ENCODE measurements at regions not wholly inside any gene's neighbourhood (a gene's known extent, or its start where the extent isn't known, plus 50 kb on each side); places are given as distances from the start of the nearest gene placed in this dataset.
"Not testable (repeated sequence)": the region's sequence is repeated elsewhere in the genome, so short reads cannot be mapped to it uniquely, and the experiment has no call there.

- H3K4me1 Mint-ChIP-seq (ENCODE audit: low read depth, unreplicated experiment); H3K4me3 Mint-ChIP-seq (ENCODE audit: unreplicated experiment); H3K4me3 ChIP-seq (ENCODE audit: low read depth, low read length); H3K36me3 Mint-ChIP-seq (ENCODE audit: insufficient read depth, unreplicated experiment); H3K36me3 ChIP-seq (ENCODE audit: control insufficient read depth, insufficient read depth, low read length); H3K9me3 ChIP-seq; H3K4me1 ChIP-seq; CTCF ChIA-PET; POLR2A ChIA-PET; DNase-seq; H3K27ac Mint-ChIP-seq (ENCODE audit: unreplicated experiment); H3K27me3 ChIP-seq (replicated peaks; ENCODE audit: control insufficient read depth, insufficient read depth, low read length); intact Hi-C loops (cut with micrococcal nuclease; ENCODE audit: unreplicated experiment); BruUV-seq (replicated peaks); H3K27me3 Mint-ChIP-seq (ENCODE audit: insufficient read depth, unreplicated experiment): not testable (repeated sequence)
- H3K9me3 Mint-ChIP-seq (ENCODE audit: unreplicated experiment), result peaks cover 25% of the 10 kb centered on the region
Measured at GRCh38 chr19:23984911-23985310, 70.2 kb downstream of the ZNF726 start.

GRCh38 chr19:23986623-23987022, 71.9 kb downstream of the ZNF726 start:
- CTCF ChIA-PET, result no interaction called here
- no peaks in the 10 kb centered on the region for H3K36me3 Mint-ChIP-seq (ENCODE audit: insufficient read depth, unreplicated experiment)
- no TSS peak for BruUV-seq (replicated peaks)

GRCh38 chr19:23991170-23991569, 76.5 kb downstream of the ZNF726 start:
- H3K4me3 Mint-ChIP-seq (ENCODE audit: unreplicated experiment), result no peak overlapping the region
- no peaks in the 10 kb centered on the region for H3K27me3 Mint-ChIP-seq (ENCODE audit: insufficient read depth, unreplicated experiment)
- BruUV-seq (replicated peaks), result no TSS peak
- Histone ChIP-seq H3K36me3 (ENCODE audit: control insufficient read depth, insufficient read depth, low read length) (no peaks in the 10 kb centered on the region), H3K4me3 (ENCODE audit: low read depth, low read length) (no peak overlapping the region), H3K4me1 (no peaks in the 10 kb centered on the region), H3K9me3 (no peaks in the 10 kb centered on the region), H3K27me3 (replicated peaks; ENCODE audit: control insufficient read depth, insufficient read depth, low read length) (no peaks in the 10 kb centered on the region)
- ChIA-PET CTCF (no interaction called here), POLR2A (no interaction called here)
- no peak overlapping the region for H3K27ac Mint-ChIP-seq (ENCODE audit: unreplicated experiment)
- no peak for TF ChIP-seq CTCF (IDR thresholded peaks at IDR 0.05; ENCODE audit: insufficient read depth in 1 of 2, low read depth in 1 of 2, low read length in 1 of 2, severe bottlenecking in 1 of 2, unreplicated experiment in 1 of 2)
- H3K4me1 Mint-ChIP-seq (ENCODE audit: low read depth, unreplicated experiment), result no peaks in the 10 kb centered on the region
- DNase-seq, result no peak
- intact Hi-C loops (cut with micrococcal nuclease; ENCODE audit: unreplicated experiment), result no loop called here
- H3K9me3 Mint-ChIP-seq (ENCODE audit: unreplicated experiment), result peaks cover 32% of the 10 kb centered on the region
- peaks cover 6% of the 10 kb centered on the region for H3K36me3 Mint-ChIP-seq (ENCODE audit: insufficient read depth, unreplicated experiment)

More at GRCh38 chr19:23986623-23987022, 71.9 kb downstream of the ZNF726 start:
- Mint-ChIP-seq H3K27me3 (ENCODE audit: insufficient read depth, unreplicated experiment) (no peaks in the 10 kb centered on the region), H3K4me1 (ENCODE audit: low read depth, unreplicated experiment) (no peaks in the 10 kb centered on the region), H3K9me3 (ENCODE audit: unreplicated experiment) (peaks cover 12% of the 10 kb centered on the region), H3K4me3 (ENCODE audit: unreplicated experiment) (no peak overlapping the region), H3K27ac (ENCODE audit: unreplicated experiment) (no peak overlapping the region)
- Histone ChIP-seq H3K36me3 (ENCODE audit: control insufficient read depth, insufficient read depth, low read length) (no peaks in the 10 kb centered on the region), H3K9me3 (no peaks in the 10 kb centered on the region), H3K27me3 (replicated peaks; ENCODE audit: control insufficient read depth, insufficient read depth, low read length) (no peaks in the 10 kb centered on the region), H3K4me3 (ENCODE audit: low read depth, low read length) (no peak overlapping the region), H3K4me1 (no peaks in the 10 kb centered on the region)
- DNase-seq, result no peak
- POLR2A ChIA-PET, result no interaction called here
- intact Hi-C loops (cut with micrococcal nuclease; ENCODE audit: unreplicated experiment), result no loop called here
- no peak for TF ChIP-seq CTCF (IDR thresholded peaks at IDR 0.05; ENCODE audit: insufficient read depth in 1 of 2, low read depth in 1 of 2, low read length in 1 of 2, severe bottlenecking in 1 of 2, unreplicated experiment in 1 of 2)

- H3K4me1 ChIP-seq, result no peaks in the 10 kb centered on the region
- no peaks in the 10 kb centered on the region for H3K9me3 ChIP-seq
- BruUV-seq (replicated peaks), result no TSS peak
- no peaks in the 10 kb centered on the region for H3K36me3 ChIP-seq (ENCODE audit: control insufficient read depth, insufficient read depth, low read length)
- Mint-ChIP-seq H3K4me3 (ENCODE audit: unreplicated experiment) (no peak overlapping the region), H3K9me3 (ENCODE audit: unreplicated experiment) (peaks cover 42% of the 10 kb centered on the region), H3K27ac (ENCODE audit: unreplicated experiment) (no peak overlapping the region), H3K27me3 (ENCODE audit: insufficient read depth, unreplicated experiment) (no peaks in the 10 kb centered on the region), H3K4me1 (ENCODE audit: low read depth, unreplicated experiment) (no peaks in the 10 kb centered on the region), H3K36me3 (ENCODE audit: insufficient read depth, unreplicated experiment) (peaks cover 6% of the 10 kb centered on the region)
- ChIA-PET POLR2A (no interaction called here), CTCF (no interaction called here)
- intact Hi-C loops (cut with micrococcal nuclease; ENCODE audit: unreplicated experiment), result no loop called here
- TF ChIP-seq CTCF (IDR thresholded peaks at IDR 0.05; ENCODE audit: insufficient read depth in 1 of 2, low read depth in 1 of 2, low read length in 1 of 2, severe bottlenecking in 1 of 2, unreplicated experiment in 1 of 2), result no peak
- no peak overlapping the region for H3K4me3 ChIP-seq (ENCODE audit: low read depth, low read length)
- no peak for DNase-seq
- H3K27me3 ChIP-seq (replicated peaks; ENCODE audit: control insufficient read depth, insufficient read depth, low read length), result no peaks in the 10 kb centered on the region
Measured at GRCh38 chr19:23992348-23992747, 77.7 kb downstream of the ZNF726 start.

All from Caco-2 (cell line).